ENCODE measurements at regions not wholly inside any gene's neighbourhood (a gene's known extent, or its start where the extent isn't known, plus 50 kb on each side); places are given as distances from the start of the nearest gene placed in this dataset.

GRCh38 chr18:76594966-76595365 is 99.9 kb upstream of the ZNF516 start:
- no peak for FAIRE-seq

- FAIRE-seq = no peak
Measured at GRCh38 chr18:76593843-76594242, 98.8 kb upstream of the ZNF516 start.

DNA sequence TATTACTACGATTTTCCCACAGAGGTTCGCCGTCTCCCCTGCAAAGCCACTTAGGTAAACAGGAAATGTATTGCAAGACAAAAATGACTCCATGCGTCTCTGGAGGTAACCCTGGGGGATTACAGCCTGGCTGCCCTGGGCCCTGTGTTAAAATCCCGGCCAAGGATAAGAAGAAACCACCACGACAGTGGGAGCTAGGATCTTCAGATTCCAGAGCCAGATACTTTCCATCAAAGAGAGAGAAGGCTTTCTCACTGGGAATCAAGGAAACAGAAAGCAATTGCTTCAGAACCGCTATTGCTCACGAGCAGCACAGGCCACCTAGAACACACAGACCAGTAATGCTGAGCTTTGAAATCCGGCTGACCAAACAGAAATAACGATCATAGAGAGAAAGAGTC is 97.9 kb upstream of the ZNF516 start:
- FAIRE-seq = no peak

DNA sequence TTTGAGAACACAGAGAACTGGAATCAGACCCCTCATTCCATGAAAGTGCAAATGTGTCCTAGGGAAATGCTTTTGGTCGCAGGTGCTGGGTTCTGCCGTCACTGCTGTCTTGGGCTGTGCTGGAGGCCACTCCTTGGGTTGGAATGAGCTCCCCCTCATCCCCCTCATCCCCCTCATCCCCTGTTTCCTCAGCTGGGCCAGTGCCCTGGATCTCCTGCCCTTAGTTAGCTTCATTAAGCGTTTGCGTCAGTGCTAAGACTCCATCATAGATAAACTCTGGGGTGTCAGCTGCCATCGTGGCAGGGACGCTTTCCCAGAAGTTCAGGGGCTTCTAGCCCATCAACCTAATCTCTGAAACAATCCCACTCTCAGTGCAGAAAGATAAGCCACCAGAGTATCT is 97.1 kb upstream of the ZNF516 start:
- no peak for FAIRE-seq

DNA sequence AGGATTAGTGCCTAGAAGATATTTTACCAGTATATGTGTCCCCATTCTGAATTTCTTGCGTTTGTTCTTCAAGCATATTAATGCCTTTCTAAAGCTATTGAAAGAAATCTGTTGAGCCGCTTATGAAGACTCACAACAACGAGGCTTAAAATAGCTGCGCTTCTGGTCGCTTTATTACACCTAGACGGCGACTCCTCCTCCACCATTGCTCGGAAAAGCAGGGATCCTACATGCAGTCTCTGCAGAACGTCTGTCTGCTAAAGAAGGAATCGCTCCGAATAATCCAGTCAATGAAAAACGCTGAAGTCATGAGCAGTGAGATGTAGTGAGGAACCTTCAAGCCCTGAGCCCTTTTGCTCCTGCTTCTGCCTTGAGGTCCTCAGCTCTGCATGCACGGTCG is 94.8 kb upstream of the ZNF516 start:
- FAIRE-seq = no peak

DNA sequence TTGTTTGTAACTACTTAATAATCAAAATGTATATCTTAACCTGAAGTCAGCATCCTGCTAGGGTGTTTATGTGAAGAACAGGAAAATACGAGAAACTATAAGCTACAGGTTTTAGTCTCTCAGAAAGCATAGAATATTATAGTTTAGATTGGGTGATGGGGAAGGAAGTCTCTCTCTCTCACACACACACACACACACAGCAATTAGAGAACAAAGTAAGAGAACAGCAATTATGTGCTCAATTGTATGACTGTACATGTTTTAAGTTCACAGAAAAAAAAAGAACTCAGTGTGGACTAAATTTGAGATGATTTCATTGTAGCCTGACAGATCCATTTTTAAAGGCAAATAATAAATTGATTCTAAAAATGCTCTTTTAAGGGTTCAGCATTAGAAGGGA is 94.3 kb upstream of the ZNF516 start:
- peak; percentile 66 for FAIRE-seq

DNA sequence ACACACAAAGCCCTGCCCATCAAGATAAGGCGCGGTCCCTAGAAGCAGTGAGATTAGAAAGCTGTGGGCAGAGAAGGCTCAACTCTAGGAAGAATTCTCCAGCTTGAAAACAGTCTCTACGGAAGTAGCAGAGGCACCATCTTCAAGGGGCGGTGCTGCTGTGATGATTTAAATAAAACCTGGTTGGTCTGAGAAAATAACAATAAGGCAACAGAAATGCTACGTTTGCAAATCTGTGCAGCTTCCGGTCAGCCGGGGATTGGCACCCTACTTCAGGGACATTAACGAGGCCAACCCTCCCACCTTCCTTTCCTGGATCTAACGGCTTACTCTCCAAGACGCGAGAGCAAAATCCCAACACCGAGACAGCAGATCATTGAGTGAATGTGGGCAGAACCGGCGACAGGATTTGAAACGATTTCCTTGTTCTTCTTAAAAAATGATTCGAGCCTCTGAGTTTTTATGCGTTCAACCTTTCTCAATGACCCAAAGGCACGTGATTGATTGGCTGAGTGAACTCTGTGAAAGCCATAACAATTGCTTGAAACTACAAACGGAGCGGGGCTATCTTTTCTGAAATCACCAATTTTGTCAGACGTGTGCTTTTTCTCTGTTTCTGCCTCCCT is 93.7 kb upstream of the ZNF516 start:
- peak; percentile 49 for FAIRE-seq

GRCh38 chr18:76587879-76588271 is 92.8 kb upstream of the ZNF516 start:
- no peak for FAIRE-seq

- no peak for FAIRE-seq
Measured at GRCh38 chr18:76587147-76587878, 92.3 kb upstream of the ZNF516 start.

GRCh38 chr18:76584414-76585310 is 89.6 kb upstream of the ZNF516 start:
- FAIRE-seq = no peak

DNA sequence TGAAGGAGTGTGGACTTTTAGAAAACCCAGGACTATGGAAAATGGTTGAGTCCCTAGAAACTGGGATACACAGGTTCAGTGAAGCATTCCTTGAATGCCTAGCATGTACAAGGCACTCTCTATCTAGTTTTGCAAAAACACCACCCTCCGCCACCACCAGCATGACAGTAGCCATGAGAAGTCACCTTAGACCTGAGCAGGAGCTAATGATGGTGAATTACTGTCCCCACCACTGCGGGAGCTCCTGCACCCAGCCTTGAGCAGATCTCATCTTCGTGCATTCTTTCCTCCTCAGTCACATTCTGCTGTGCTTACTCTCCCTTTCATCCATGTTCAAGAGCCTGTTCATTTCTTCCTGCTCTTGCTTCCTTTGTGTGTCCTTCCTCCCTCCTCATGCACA is 86.2 kb upstream of the ZNF516 start:
- FAIRE-seq = no peak

GRCh38 chr18:76580288-76580962 is 85.4 kb upstream of the ZNF516 start:
- no peak for FAIRE-seq

- no peak for FAIRE-seq
Measured at GRCh38 chr18:76579301-76579695, 84.3 kb upstream of the ZNF516 start.

GRCh38 chr18:76578571-76579300 is 83.7 kb upstream of the ZNF516 start:
- FAIRE-seq = no peak

DNA sequence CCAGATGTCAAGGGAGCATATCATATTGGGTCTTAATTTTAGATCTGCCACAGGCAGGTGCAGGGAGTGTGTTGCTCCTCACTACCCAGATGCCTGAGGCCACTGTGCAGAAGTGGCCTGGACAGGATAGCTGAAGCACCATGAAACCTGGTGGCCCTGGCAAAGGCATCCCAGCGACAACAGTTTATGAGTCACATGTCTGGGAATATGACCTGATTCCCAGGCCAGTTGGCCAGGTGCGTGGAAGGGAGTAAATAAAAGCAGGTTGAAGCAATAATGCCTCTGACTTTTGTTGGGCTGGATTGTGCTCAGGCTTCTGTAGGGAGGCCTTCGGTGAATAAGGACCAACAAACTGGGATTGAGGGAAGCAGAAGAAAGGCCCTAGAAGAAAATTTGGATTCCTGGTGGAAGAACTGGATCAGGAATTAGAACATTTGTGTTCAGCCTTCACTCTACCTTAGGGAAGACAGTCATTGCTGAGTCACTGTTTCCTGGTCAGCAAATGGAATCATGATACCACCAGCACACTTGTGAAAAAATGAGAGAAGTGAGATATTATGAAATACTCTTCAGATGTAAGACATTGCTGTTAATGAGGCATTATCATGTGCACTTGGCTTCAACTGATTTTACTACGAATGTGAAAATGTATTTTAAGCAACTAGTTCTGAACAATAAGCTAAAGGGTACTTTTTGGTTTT is 78.4 kb upstream of the ZNF516 start:
- peak; percentile 58 for FAIRE-seq

- no peak for FAIRE-seq
Measured at GRCh38 chr18:76572518-76573247, 77.6 kb upstream of the ZNF516 start.

GRCh38 chr18:76571689-76572088 is 76.6 kb upstream of the ZNF516 start:
- no peak for FAIRE-seq

- FAIRE-seq = no peak
Measured at GRCh38 chr18:76570856-76571255, 75.8 kb upstream of the ZNF516 start.

GRCh38 chr18:76569644-76570419 is 74.8 kb upstream of the ZNF516 start:
- FAIRE-seq = no peak

DNA sequence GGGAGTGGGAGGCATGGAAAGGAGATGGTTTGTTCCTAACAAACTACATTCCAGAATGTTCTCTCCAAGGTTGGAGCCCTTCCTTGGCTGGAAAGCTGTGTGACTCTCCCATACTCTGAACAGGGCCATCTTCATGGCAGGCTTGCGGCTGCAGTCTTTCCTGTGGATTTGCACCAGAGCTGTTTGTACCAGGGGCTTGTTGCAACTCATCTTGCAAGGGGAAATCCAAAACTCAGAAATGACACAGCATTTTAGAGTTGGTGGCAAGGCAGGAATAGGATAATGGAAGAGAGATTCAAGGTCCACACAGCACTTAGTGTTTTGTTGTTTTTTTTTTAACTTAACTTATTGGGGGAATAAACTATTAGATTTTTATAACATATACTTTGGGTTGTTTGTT is 73.7 kb upstream of the ZNF516 start:
- no peak for FAIRE-seq
